HG03378 (cell line): ENCODE measurements at regions not wholly inside any gene's neighbourhood (a gene's known extent, or its start where the extent isn't known, plus 50 kb on each side); places are given as distances from the start of the nearest gene placed in this dataset.

Experiments used
- ATAC-seq: cut with Tn5 transposase; IDR thresholded peaks from one replicate; pipeline ENCODE4 v1.9.1; 2021; ENCODE audit warnings: mild to moderate bottlenecking, moderate library complexity; ENCODE audit not compliant: unreplicated experiment

GRCh38 chr3:194001728-194002459 is 134.1 kb upstream of the HES1 start:
- ATAC-seq: no peak

- peak; percentile 68 for ATAC-seq
Measured at GRCh38 chr3:194003114-194004057, 132.6 kb upstream of the HES1 start.

GRCh38 chr3:194005930-194006501 is 129.9 kb upstream of the HES1 start:
- no peak for ATAC-seq

GRCh38 chr3:194007592-194008337 is 128.2 kb upstream of the HES1 start:
- no peak for ATAC-seq

GRCh38 chr3:194009019-194009418 is 126.9 kb upstream of the HES1 start:
- no peak for ATAC-seq

- ATAC-seq: no peak
Measured at GRCh38 chr3:194009892-194010533, 125.9 kb upstream of the HES1 start.

- ATAC-seq: no peak
Measured at GRCh38 chr3:194011807-194012206, 124.1 kb upstream of the HES1 start.

GRCh38 chr3:194013928-194014327 is 122.0 kb upstream of the HES1 start:
- no peak for ATAC-seq

- ATAC-seq: no peak
Measured at GRCh38 chr3:194014756-194015155, 121.2 kb upstream of the HES1 start.

- no peak for ATAC-seq
Measured at GRCh38 chr3:194019398-194020165, 116.4 kb upstream of the HES1 start.

- no peak for ATAC-seq
Measured at GRCh38 chr3:194022052-194022451, 113.9 kb upstream of the HES1 start.

- ATAC-seq: no peak
Measured at GRCh38 chr3:194022816-194023215, 113.1 kb upstream of the HES1 start.

GRCh38 chr3:194023501-194024280 is 112.3 kb upstream of the HES1 start:
- no peak for ATAC-seq

- no peak for ATAC-seq
Measured at GRCh38 chr3:194025119-194025518, 110.8 kb upstream of the HES1 start.

GRCh38 chr3:194025951-194026350 is 110.0 kb upstream of the HES1 start:
- ATAC-seq: no peak

GRCh38 chr3:194028434-194029004 is 107.4 kb upstream of the HES1 start:
- ATAC-seq: no peak

- no peak for ATAC-seq
Measured at GRCh38 chr3:194029846-194030245, 106.1 kb upstream of the HES1 start.

- no peak for ATAC-seq
Measured at GRCh38 chr3:194030372-194030771, 105.6 kb upstream of the HES1 start.

GRCh38 chr3:194031349-194031748 is 104.6 kb upstream of the HES1 start:
- no peak for ATAC-seq
